IPS-18c (cell line): ENCODE measurements at regions not wholly inside any gene's neighbourhood (a gene's known extent, or its start where the extent isn't known, plus 50 kb on each side); places are given as distances from the start of the nearest gene placed in this dataset.
"Not testable (repeated sequence)": the region's sequence is repeated elsewhere in the genome, so short reads cannot be mapped to it uniquely, and the experiment has no call there.

Experiments
- H3K4me3 ChIP-seq: 2 replicates; pipeline ENCODE4 v1.7.0; 2013; ENCODE audit warnings: low read depth, mild to moderate bottlenecking, low read length, moderate library complexity; ENCODE audit not compliant: insufficient read depth
- H3K9me3 ChIP-seq: one replicate; pipeline ENCODE4 v1.6.1; 2013; ENCODE audit warnings: mild to moderate bottlenecking, low read length, moderate library complexity; ENCODE audit not compliant: control insufficient read depth, insufficient read depth

DNA sequence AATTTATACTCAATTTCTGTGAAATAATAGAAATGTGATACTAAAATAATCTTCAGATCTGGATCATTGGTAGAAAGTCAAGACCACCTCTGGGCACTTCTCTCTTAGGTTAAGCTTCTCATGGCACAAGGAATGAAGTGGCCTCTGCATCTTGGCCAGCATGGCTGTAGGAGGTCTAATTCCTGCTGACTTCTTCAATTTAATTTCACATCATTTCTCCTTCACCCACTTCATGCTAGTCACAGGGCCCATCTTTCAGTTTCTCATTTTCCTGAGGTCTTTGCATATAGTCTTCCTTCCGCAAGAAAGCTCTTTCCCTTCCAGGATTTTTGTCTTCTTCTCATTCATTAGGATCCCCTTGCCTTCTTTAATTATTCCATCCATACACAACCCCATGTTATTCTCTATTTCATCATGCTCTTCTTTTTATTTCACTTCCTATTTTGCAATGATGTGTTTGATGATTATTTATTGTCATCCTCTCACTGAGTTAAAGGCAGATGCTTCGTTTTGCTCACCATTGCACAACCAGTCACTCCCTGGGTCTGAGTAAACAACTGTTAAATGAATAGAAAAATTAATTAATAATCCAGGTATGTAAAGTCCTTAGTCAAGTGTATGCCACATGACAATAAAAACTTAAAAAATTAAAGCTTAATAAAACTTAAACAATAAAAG, 397.4 kb downstream of the SPRY2 start:
- Histone ChIP-seq H3K9me3 (no peaks in the 10 kb centered on the region), H3K4me3 (no peak overlapping the region)

DNA sequence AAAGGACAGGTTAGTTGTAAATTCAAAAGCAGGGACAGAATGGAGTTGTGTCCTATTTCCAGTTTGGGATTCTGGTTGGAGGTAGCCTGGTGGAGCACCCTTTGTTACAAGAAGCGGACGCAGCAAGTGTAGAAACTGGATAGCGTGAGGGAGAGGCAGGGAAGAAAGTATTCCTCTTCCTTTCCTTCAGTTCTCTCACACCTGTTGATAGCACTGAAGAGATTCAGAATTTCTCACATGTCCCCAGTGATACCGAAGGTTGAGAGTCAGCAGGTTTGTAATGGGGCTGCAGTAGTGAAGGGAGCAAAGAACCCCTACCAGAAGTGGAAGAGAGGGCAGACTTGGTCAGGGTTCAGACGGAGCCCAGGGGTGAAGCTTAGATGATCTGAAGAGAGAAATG, 399.2 kb downstream of the SPRY2 start:
- no peak overlapping the region for H3K4me3 ChIP-seq
- H3K9me3 ChIP-seq = no peaks in the 10 kb centered on the region

DNA sequence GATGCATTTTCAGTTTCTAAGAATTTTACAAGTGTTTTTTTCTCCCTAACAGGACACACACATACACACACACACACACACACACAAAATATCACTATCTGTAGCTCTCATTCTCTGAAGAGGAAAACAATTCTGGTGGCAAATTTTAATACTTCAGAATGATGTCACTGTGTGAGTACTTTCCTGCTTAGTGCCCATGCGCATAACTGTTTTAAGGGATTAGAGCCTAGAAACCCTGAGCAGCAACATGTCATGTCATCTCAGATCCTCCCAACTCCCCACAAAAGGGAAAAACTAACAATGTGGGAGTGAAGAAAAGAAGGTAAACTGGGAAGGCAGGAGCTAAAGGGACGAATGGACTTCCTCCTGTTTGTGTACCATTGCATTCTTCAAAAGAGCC, 401.2 kb downstream of the SPRY2 start:
- peaks cover 2% of the 10 kb centered on the region for H3K9me3 ChIP-seq
- H3K4me3 ChIP-seq = no peak overlapping the region

DNA sequence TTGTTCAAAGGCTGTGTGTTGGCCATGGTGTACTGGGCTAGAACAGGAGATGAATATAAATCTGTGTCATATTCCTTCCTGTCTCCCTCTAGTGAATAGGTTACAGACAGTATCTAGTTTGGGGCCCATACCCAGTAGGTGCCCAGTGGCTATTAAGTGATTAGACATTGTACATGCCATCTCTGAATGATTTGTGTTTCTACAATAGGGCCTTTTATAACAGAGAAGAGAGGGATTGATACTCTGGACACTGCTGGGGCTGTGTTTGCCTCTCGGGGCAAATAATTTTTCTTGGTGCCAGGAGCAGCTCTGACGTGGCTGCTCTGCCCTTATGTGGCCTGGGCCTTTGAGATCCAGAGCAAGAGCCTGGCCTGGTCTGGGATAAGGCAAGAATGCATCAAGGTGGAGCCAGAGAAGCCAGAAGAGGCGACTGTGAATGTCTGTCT, 403.1 kb downstream of the SPRY2 start:
- H3K4me3 ChIP-seq = no peak overlapping the region
- peaks cover 2% of the 10 kb centered on the region for H3K9me3 ChIP-seq

DNA sequence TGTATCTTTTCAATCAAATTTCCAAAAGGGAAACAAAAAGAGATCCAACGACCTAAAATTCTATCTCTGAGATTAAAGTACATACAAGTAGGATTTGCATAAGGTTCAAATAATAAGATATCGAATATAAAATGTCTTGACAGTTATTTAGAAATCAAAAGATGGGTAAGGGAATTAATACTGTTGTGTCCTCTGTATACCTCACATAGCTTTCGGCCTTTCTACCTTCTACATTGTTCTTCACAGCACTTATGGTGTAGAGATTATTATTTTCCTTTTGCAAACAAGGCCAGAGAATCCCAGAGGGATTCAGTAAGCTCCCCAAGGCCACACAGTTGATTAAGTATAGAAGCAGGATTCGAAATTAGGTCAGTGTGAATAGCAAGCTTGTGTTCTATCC, 403.6 kb downstream of the SPRY2 start:
- peaks cover 2% of the 10 kb centered on the region for H3K9me3 ChIP-seq
- no peak overlapping the region for H3K4me3 ChIP-seq

DNA sequence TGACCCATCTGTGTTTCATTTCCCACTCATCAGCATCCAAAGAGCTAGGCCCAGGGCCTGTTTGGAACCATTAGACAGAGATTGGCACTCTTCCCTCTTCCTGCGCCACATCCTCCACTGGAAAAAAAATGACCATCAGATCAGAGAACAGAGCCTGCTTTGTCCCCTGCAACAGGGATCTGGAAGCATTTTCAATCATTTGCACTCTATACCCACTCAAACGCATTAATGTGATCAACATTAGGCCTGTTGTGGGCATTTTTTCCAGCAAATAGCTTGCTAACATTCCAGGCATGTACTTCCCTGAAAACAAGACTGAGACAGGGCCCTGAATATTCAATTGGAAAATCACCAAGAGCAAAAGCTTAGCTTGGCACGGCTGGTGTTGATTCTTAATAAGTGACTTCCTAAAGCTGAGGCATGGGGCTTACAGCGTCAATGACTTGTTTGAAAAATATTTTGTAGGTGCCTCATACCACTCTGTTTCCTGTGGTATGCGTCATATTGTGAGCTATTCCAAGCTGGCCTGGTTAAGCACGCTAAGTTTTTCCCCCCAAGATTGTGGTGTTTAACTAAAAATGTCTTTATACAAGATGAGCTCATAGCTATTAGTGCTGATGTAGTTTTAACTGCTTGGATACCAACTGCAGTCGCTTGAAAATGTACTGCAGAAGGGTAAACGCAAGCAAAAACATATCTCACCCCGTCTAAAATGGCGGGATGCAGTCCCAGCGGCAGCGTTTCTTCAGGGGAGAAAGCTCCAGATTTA, 404.4 kb downstream of the SPRY2 start:
- H3K9me3 ChIP-seq = peaks cover 2% of the 10 kb centered on the region
- no peak overlapping the region for H3K4me3 ChIP-seq

DNA sequence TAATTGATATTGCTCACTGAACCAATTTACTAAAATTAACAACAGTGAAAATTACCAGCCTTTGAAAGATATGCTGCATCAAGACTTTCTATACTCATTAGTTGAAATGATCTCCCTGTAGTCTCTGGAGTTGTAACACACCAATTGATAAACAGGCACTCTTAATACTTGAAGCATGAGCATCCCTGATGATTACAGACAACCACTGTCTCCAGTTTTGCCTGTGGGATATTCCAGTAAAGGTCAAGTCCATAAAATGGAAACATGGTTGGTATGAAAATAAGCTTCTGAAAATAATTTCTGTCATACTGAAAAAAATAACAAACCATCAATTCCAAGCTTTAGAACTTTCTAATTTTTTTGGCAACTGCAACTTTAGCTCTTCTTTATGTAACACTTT, 405.8 kb downstream of the SPRY2 start:
- no peak overlapping the region for H3K4me3 ChIP-seq

DNA sequence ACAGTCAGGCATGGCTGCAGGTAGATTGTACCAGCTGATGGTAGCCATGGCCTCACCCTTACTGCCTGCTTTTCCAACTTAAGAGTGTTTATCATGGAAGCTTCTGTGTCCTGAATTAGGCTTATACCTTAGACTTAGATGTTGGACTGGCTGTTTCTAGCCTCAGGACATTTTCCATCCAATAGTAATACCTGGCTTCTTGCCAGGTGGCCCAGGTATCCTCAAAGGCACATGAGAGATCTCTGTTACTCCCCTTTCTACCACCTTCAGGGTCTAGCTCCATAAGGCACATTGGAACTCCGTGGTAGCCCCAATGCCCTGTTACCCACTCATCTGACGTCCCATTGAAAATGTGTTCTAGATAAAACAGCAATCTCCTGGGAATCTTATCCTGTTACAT, 407.5 kb downstream of the SPRY2 start:
- no peak overlapping the region for H3K4me3 ChIP-seq
- H3K9me3 ChIP-seq = peaks cover 2% of the 10 kb centered on the region

More for the DNA sequence above, 405.8 kb downstream of the SPRY2 start:
- H3K9me3 ChIP-seq = peaks cover 2% of the 10 kb centered on the region

DNA sequence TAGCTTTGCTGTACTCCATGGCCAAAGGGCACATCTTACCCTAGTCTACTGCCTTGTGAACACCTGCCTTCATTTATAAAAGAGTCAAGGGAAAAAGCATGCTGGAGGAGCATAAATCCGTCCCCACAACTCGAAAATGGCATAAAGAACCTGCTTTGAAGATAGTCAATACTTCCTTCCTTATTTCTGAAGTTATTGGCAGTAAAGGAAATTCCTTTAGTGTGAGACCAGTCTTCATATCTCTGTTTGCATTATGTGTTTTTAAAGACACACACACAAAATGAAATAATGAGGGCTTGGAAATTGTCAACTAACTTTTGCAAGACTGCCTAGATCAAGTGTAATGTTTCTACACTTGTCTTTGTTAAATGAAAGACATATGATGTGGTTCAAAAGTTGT, 408.4 kb downstream of the SPRY2 start:
- Histone ChIP-seq H3K9me3 (peaks cover 2% of the 10 kb centered on the region), H3K4me3 (no peak overlapping the region)

DNA sequence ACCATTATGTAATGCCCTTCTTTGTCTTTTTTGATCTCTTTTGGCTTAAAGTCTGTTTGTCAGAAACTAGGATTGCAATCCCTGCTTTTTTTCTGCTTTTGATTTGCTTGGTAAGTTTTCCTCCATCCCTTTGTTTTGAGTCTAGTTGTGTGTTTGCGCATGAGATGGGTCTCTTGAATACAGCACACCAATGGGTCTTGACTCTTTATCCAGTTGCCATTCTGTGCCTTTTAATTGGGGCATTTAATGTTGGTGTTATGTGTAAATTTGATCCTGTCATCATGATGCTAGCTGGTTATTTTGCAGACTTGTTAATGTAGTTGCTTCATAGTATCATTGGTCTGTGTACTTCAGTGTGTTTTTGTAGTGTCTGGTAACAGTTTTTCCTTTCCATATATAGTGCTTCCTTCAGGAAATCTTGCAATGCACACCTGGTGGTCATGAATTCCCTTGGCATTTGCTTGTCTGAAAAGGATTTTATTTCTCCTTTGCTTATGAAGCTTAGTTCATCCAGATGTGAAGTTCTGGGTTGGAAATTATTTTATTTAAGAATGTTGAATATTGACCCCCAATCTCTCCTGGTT, 416.9 kb downstream of the SPRY2 start:
- H3K4me3 ChIP-seq, H3K9me3 ChIP-seq: not testable (repeated sequence)

DNA sequence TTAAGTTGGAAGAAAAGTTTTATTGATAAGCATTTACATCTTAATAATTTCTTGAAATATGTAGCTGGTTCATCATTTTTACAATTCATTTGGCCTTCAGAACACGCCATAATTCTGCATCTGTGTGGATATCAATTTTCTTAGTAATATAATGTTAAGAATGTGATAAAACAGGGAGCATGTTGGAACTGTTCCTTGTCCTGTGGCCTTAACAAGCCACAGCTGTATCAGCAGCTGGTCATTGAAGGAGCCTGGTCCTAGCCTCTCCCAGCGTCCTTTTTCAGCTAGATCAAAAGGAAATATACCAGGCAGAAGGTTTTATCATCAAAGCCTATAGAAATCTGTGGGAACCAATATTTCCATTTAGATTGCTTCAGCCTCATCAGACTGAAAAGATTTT, 421.8 kb downstream of the SPRY2 start:
- no peaks in the 10 kb centered on the region for H3K9me3 ChIP-seq
- H3K4me3 ChIP-seq = no peak overlapping the region

DNA sequence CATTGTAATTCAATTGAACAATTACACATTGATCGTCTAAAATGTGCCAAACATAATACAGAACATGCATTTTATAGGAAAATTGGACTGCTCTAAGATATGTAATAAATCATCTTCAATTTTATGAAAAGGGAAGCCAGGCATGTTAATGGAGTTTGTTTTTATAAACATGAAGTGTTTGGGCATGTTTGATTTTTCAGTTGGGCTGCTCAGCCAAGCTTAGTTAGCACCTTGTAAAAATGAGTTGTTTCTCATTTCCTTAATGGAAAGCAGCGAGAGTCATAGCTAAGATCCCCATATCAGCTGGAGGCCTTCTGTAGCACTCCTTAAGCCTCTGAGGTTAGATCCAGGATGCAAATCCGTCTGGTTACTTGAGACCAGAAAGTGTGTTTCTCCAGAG, 422.3 kb downstream of the SPRY2 start:
- Histone ChIP-seq H3K4me3 (no peak overlapping the region), H3K9me3 (no peaks in the 10 kb centered on the region)

DNA sequence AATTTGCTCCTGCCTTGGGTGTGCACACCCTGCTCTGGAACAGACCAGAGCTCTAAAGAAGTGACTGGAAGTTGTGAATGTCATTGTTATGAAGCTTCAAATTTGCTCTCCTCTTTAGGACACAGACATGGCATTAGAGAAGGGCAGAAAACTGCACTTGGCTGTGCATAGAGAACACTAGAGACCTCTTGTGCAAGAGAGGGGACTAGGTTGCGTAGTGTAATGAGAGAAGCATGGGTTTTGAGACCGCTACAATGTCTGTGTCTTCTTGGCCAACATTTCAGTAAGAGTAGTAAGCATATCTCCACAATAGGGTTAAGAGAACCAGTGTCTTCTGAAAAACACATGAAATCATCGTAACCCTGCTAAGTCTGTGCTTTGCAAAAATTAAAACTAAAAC, 423.3 kb downstream of the SPRY2 start:
- Histone ChIP-seq H3K4me3 (no peak overlapping the region), H3K9me3 (no peaks in the 10 kb centered on the region)

DNA sequence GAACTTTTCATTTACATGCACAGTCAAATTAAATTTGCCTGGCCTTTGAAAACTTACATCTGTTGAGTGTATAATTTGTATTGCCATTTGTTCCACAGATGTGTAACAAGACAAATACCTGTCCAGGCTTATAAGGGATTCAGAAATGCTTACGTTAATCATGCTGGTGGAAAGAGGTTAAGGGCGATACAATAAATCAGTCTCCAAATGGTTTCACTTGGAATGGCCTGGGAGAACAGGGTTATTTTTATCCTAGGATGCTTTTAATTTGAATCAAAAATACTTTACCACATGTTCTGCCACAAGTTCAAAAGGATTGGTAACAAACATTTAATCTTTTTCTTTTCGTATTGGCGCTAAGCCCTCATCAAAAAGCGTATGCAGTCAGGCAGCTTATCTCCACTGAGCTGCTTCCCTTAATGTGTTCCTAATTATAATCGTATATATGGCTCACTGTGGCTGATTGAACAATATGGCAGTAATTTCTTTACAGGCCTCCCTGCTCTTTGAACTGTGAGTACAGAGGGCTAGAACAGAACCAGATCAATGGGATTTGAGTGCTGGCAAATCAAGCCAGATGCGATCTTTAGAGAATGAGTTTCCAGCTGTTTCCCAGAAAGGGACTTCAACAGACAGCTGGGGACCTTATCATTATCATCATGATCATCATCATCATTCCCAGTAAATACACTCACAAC, 425.7 kb downstream of the SPRY2 start:
- no peak overlapping the region for H3K4me3 ChIP-seq
- no peaks in the 10 kb centered on the region for H3K9me3 ChIP-seq

DNA sequence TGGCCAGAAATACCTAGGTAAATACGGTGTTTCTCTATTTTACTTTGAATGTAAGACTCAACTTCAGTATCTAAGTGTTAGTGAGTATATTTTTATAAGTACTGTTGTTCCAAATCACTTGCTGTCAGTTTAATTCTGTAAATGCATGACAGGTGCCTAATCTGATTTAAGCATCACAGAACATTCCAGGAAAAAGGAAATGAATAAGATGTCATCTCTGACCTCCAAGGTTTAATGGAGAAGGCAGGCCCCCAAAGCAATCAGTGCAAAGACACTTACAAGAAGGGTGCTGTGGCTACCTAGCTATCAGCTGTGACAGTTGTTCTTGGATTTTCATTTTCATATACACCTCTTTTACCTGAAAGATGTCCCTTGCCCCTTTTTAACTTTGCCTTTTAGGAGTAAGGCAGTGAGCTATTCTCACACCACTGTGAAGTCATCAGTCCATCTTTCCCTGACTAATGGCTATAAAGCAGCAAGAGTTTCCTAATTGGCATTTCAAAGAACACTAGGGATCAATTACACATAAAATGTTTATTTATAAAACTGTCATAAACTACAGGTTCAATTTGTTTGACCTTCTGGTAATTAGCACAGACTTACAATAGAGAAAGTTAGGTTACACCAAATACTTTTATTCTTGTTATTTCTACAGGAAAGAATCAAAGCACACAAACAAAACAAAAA, 427.6 kb downstream of the SPRY2 start:
- Histone ChIP-seq H3K9me3 (no peaks in the 10 kb centered on the region), H3K4me3 (no peak overlapping the region)

DNA sequence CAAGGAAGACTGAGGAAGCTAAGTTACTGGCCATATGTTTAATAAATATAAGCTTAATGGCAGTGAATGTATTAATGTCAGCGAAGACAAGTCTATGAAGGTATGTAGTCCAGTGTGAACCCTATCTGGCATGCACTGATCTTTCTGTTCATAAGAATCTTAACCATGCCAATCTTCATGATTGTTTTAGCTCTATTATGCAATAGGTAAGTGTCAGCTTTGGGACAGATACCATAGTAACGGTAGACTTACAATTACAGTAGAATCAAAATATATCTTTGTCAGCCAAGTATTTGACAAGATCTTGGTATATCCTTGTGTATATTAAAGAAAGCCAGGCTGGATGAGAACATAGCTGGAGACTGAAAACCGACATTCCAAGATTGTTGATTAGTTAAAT, 428.5 kb downstream of the SPRY2 start:
- Histone ChIP-seq H3K4me3 (no peak overlapping the region), H3K9me3 (no peaks in the 10 kb centered on the region)

DNA sequence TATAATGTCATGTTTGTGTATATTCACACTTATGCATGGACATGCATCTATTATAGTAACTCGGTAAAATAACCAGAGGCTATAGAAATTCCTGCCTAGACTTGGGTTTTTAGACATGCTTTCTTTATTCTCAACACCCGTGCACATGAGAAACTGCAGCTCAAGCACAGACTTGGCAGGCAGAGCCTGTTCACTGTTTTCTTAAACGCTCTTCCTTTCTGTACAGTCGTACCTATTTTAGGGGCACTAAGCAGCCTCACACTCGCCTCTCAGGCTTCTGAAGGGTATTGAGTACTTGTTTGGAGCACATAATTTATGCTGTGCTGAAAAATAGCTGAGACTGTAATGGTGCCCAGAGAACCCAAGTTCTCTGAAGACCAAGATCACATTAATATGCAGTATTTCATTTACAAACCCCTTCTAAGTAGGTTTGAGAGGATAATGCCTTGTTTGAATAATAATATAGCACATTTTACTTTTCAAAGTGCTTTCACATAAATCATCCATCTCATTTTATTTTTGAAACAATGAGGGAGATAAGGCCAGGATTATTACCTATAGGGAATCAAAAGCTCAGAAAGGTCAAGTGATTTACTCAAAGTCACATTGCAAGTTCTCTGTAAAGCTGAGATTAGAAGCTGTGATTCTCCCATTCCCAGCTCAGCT, 429.9 kb downstream of the SPRY2 start:
- H3K9me3 ChIP-seq = no peaks in the 10 kb centered on the region
- H3K4me3 ChIP-seq = no peak overlapping the region
